PC-3 (cell line): ENCODE measurements at regions not wholly inside any gene's neighbourhood (a gene's known extent, or its start where the extent isn't known, plus 50 kb on each side); places are given as distances from the start of the nearest gene placed in this dataset.

Experiments used
- ATAC-seq: fragments of 200-7000 bp; cut with Tn5 transposase; 2 replicates; pipeline ENCODE4 v1.9.1; 2020; ENCODE audit warnings: mild to moderate bottlenecking, moderate library complexity
- BruUV-seq: library from RNA; stranded (reverse); fragments of 400-500 nt; replicated peaks from 2 replicates; lab custom pipeline; 2021; lab: Mats Ljungman, UMichigan
- CTCF ChIA-PET: fragments of 300-600 bp; sonication (Branson Sonifier 250); formaldehyde crosslinking; loops from one replicate; lab custom pipeline; 2022; ENCODE audit warnings: antibody characterized with exemption; lab: Charles Lee
- POLR2A ChIA-PET: fragments of 300-600 bp; sonication (Branson Sonifier 250); formaldehyde crosslinking; loops from one replicate; lab custom pipeline; 2022; ENCODE audit warnings: antibody characterized with exemption; ENCODE audit not compliant: unreplicated experiment; lab: Charles Lee
- DNase-seq: peaks from one replicate; pipeline ENCODE4 v3.0.0-alpha.2; 2015
- H2AFZ ChIP-seq: fragments of 300-600 bp; sonication (generic); 2 replicates; pipeline ENCODE4 v1.6.0; 2016; ENCODE audit warnings: antibody characterized with exemption, low read length
- H3F3A ChIP-seq: fragments of 300-600 bp; sonication (generic); one replicate; pipeline ENCODE4 v1.6.0; 2017; ENCODE audit warnings: antibody characterized with exemption, low read length, control low read depth, mild to moderate bottlenecking; ENCODE audit not compliant: unreplicated experiment
- H3K27ac ChIP-seq: fragments of 300-600 bp; sonication (generic); 2 replicates; pipeline ENCODE4 v1.5.1; 2016; ENCODE audit warnings: mild to moderate bottlenecking, low read length
- H3K27me3 ChIP-seq: fragments of 300-600 bp; sonication (generic); 2 replicates; pipeline ENCODE4 v1.6.1; 2016; ENCODE audit warnings: low read length, mixed read lengths
- H3K36me3 ChIP-seq: fragments of 300-600 bp; sonication (generic); 2 replicates; pipeline ENCODE4 v1.6.1; 2016; ENCODE audit warnings: low read depth, mixed run types, low read length, mixed read lengths
- H3K4me1 ChIP-seq: fragments of 300-600 bp; sonication (generic); 2 replicates; pipeline ENCODE4 v1.5.1; 2016; ENCODE audit warnings: low read length; ENCODE audit not compliant: insufficient read depth
- H3K4me2 ChIP-seq: fragments of 300-600 bp; sonication (generic); 2 replicates; pipeline ENCODE4 v1.6.0; 2016; ENCODE audit warnings: low read length
- H3K4me3 ChIP-seq: fragments of 300-600 bp; sonication (generic); 2 replicates; pipeline ENCODE4 v1.5.1; 2016; ENCODE audit warnings: mild to moderate bottlenecking, low read length, mixed read lengths
- H3K79me2 ChIP-seq: fragments of 300-600 bp; sonication (generic); 2 replicates; pipeline ENCODE4 v1.6.1; 2017; ENCODE audit warnings: low read length, mixed read lengths
- H3K9ac ChIP-seq: fragments of 300-600 bp; sonication (generic); 2 replicates; pipeline ENCODE4 v1.6.0; 2016; ENCODE audit warnings: mild to moderate bottlenecking, low read length
- H3K9me2 ChIP-seq: fragments of 300-600 bp; sonication (generic); replicated peaks from 2 replicates; pipeline ENCODE4 v1.6.1; 2016; ENCODE audit warnings: mixed run types, low read length, mixed read lengths
- H3K9me3 ChIP-seq: fragments of 300-600 bp; sonication (generic); 2 replicates; pipeline ENCODE4 v1.6.1; 2016; ENCODE audit warnings: low read length, mixed read lengths
- H4K20me1 ChIP-seq: fragments of 300-600 bp; sonication (generic); 2 replicates; pipeline ENCODE4 v1.6.1; 2016; ENCODE audit warnings: low read length, mixed read lengths
- EZH2 ChIP-seq: fragments of 300-600 bp; sonication (generic); IDR thresholded peaks from one replicate; pipeline ENCODE4 v1.6.1; 2017; ENCODE audit warnings: antibody characterized with exemption, mild to moderate bottlenecking, low read length; ENCODE audit not compliant: unreplicated experiment
- EZH2phosphoT487 ChIP-seq: fragments of 300-600 bp; sonication (generic); IDR thresholded peaks from 2 replicates; pipeline ENCODE4 v1.6.1; 2018; ENCODE audit warnings: mild to moderate bottlenecking, antibody characterized with exemption, low read length, borderline replicate concordance
- intact Hi-C: fragments of 100-400 bp; cut with micrococcal nuclease; formaldehyde crosslinking; loops from 2 replicates; pipeline ENCODE4 v1.9.0; 2023
- TF ChIP-seq, protein P1 (sequence below): fragments of 300-600 bp; sonication (generic); conservative IDR thresholded peaks from 2 replicates; pipeline ENCODE4 v1.5.1; 2017; ENCODE audit warnings: antibody characterized with exemption, low read depth, mild to moderate bottlenecking, low read length

DNA sequence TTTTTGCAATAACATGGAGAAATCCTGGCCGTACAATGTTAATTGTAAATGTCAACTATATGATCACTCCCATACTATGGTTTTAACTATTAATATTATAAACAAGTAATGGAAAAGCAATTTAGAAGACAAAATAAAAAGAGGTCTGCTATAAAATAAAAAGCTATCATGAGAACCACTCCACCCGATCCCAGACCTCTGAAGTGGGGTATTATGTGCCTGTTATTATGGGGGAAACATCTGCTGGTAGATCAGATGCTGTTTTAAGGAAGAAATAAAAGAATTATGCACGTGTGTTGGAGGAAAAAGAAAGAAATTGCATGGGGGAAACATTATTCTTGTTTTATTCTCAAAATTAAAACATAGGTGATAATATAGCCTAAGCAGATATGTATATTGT, 615.7 kb upstream of the ARID1B start:
- H3K9me3 ChIP-seq, result no peaks in the 10 kb centered on the region
- POLR2A ChIA-PET, result no interaction called here
- H3K4me2 ChIP-seq, result no peak overlapping the region
- no peak overlapping the region for H2AFZ ChIP-seq
- H3K36me3 ChIP-seq, result no peaks in the 10 kb centered on the region
- ATAC-seq (no peak), DNase-seq (no peak)
- no peaks in the 10 kb centered on the region for H3K79me2 ChIP-seq
- H3K4me3 ChIP-seq, result no peak overlapping the region
- H4K20me1 ChIP-seq, result no peaks in the 10 kb centered on the region
- no peak overlapping the region for H3K27ac ChIP-seq
- no peaks in the 10 kb centered on the region for H3F3A ChIP-seq
- BruUV-seq, result no TSS peak
- CTCF ChIA-PET, result no interaction called here
- intact Hi-C loops, result no loop called here
- TF ChIP-seq EZH2phosphoT487 (no peak), EZH2 (no peak)
- TF ChIP-seq, protein P1, sequence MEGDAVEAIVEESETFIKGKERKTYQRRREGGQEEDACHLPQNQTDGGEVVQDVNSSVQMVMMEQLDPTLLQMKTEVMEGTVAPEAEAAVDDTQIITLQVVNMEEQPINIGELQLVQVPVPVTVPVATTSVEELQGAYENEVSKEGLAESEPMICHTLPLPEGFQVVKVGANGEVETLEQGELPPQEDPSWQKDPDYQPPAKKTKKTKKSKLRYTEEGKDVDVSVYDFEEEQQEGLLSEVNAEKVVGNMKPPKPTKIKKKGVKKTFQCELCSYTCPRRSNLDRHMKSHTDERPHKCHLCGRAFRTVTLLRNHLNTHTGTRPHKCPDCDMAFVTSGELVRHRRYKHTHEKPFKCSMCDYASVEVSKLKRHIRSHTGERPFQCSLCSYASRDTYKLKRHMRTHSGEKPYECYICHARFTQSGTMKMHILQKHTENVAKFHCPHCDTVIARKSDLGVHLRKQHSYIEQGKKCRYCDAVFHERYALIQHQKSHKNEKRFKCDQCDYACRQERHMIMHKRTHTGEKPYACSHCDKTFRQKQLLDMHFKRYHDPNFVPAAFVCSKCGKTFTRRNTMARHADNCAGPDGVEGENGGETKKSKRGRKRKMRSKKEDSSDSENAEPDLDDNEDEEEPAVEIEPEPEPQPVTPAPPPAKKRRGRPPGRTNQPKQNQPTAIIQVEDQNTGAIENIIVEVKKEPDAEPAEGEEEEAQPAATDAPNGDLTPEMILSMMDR, result no peak
- no peak overlapping the region for H3K9ac ChIP-seq
- no peaks in the 10 kb centered on the region for H3K4me1 ChIP-seq
- H3K27me3 ChIP-seq, result no peaks in the 10 kb centered on the region
- no peaks in the 10 kb centered on the region for H3K9me2 ChIP-seq

- Histone ChIP-seq H3K36me3 (no peaks in the 10 kb centered on the region), H3K9me3 (no peaks in the 10 kb centered on the region), H3K9me2 (no peaks in the 10 kb centered on the region), H3K4me2 (no peak overlapping the region), H3K79me2 (no peaks in the 10 kb centered on the region), H3K27ac (no peak overlapping the region), H3K4me3 (no peak overlapping the region), H3F3A (no peaks in the 10 kb centered on the region), H3K27me3 (no peaks in the 10 kb centered on the region), H3K9ac (no peak overlapping the region), H3K4me1 (no peaks in the 10 kb centered on the region), H2AFZ (no peak overlapping the region), H4K20me1 (no peaks in the 10 kb centered on the region)
- TF ChIP-seq EZH2 (no peak), EZH2phosphoT487 (no peak)
- TF ChIP-seq, protein P1, result no peak
- ChIA-PET CTCF (no interaction called here), POLR2A (no interaction called here)
- DNase-seq (no peak), ATAC-seq (no peak)
- intact Hi-C loops, result no loop called here
- BruUV-seq, result no TSS peak
Observed at GRCh38 chr6:156160795-156161165, 616.4 kb upstream of the ARID1B start.

GRCh38 chr6:156160007-156160794, 617.0 kb upstream of the ARID1B start:
- TF ChIP-seq EZH2phosphoT487, result no peak
- TF ChIP-seq, protein P1, result no peak
- no peak for TF ChIP-seq EZH2
- peaks cover 3% of the 10 kb centered on the region for H3K4me1 ChIP-seq
- DNase-seq (no peak), ATAC-seq (no peak)
- POLR2A ChIA-PET, result no interaction called here
- H3F3A ChIP-seq, result no peaks in the 10 kb centered on the region
- intact Hi-C loops, result no loop called here
- H3K4me2 ChIP-seq, result no peak overlapping the region
- H3K9me2 ChIP-seq, result no peaks in the 10 kb centered on the region
- no peaks in the 10 kb centered on the region for H4K20me1 ChIP-seq
- no TSS peak for BruUV-seq
- no peak overlapping the region for H3K9ac ChIP-seq
- CTCF ChIA-PET, result no interaction called here
- no peaks in the 10 kb centered on the region for H3K36me3 ChIP-seq
- no peaks in the 10 kb centered on the region for H3K79me2 ChIP-seq
- no peak overlapping the region for H3K27ac ChIP-seq
- H3K4me3 ChIP-seq, result no peak overlapping the region
- no peaks in the 10 kb centered on the region for H3K9me3 ChIP-seq
- no peaks in the 10 kb centered on the region for H3K27me3 ChIP-seq
- H2AFZ ChIP-seq, result no peak overlapping the region
